MM.1S (cell line): ENCODE measurements at regions not wholly inside any gene's neighbourhood (a gene's known extent, or its start where the extent isn't known, plus 50 kb on each side); places are given as distances from the start of the nearest gene placed in this dataset.

Source experiments
- CTCF ChIP-seq: fragments of 300-600 bp; sonication (generic); IDR thresholded peaks from 2 replicates; pipeline ENCODE4 v1.5.1; 2016; ENCODE audit warnings: antibody characterized with exemption, low read length, mixed read lengths
- EZH2 ChIP-seq: fragments of 300-600 bp; sonication (generic); optimal IDR thresholded peaks from 2 replicates; pipeline ENCODE3; 2017; ENCODE audit warnings: low read depth, mild to moderate bottlenecking, antibody characterized with exemption, low read length, mixed read lengths

DNA sequence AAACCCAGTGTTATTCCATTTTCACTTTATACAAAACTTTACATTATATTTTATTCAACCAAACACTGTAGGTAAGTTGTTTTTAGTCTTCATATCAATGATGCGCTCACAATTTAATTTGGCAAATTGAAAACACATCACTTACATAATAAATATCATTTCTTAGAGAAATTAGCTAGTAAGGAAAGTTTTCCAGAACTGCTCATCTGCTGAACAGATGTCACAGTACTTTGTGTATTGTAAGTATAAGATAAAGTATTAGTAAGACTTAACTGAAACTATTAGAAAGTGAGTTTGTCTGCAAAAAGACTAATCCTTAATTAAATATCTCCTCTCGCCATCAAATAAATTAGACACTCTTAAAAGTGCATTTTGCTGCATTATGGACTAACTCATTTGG lies 108.7 kb upstream of the PACRGL start:
- TF ChIP-seq CTCF (no peak), EZH2 (no peak)
